ENCODE measurements at regions not wholly inside any gene's neighbourhood (a gene's known extent, or its start where the extent isn't known, plus 50 kb on each side); places are given as distances from the start of the nearest gene placed in this dataset.

- no peak for ATAC-seq
Measured at GRCh38 chr6:34616227-34616585, 60.1 kb upstream of the SPDEF start.

More at GRCh38 chr6:34616227-34616585, 60.1 kb upstream of the SPDEF start:
- Mint-ChIP-seq H3K27me3 (ENCODE audit: low read depth) (no peaks in the 10 kb centered on the region), H3K36me3 (no peaks in the 10 kb centered on the region), H3K4me1 (peaks cover 6% of the 10 kb centered on the region), H3K27ac (no peak overlapping the region), H3K9me3 (no peaks in the 10 kb centered on the region), H3K4me3 (no peak overlapping the region)
- TF ChIP-seq, protein P1, sequence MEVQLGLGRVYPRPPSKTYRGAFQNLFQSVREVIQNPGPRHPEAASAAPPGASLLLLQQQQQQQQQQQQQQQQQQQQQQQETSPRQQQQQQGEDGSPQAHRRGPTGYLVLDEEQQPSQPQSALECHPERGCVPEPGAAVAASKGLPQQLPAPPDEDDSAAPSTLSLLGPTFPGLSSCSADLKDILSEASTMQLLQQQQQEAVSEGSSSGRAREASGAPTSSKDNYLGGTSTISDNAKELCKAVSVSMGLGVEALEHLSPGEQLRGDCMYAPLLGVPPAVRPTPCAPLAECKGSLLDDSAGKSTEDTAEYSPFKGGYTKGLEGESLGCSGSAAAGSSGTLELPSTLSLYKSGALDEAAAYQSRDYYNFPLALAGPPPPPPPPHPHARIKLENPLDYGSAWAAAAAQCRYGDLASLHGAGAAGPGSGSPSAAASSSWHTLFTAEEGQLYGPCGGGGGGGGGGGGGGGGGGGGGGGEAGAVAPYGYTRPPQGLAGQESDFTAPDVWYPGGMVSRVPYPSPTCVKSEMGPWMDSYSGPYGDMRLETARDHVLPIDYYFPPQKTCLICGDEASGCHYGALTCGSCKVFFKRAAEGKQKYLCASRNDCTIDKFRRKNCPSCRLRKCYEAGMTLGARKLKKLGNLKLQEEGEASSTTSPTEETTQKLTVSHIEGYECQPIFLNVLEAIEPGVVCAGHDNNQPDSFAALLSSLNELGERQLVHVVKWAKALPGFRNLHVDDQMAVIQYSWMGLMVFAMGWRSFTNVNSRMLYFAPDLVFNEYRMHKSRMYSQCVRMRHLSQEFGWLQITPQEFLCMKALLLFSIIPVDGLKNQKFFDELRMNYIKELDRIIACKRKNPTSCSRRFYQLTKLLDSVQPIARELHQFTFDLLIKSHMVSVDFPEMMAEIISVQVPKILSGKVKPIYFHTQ (CRISPR knock-in tag; IDR thresholded peaks at IDR 0.05), result no peak
- TF ChIP-seq CDX4 (CRISPR knock-in tag; IDR thresholded peaks at IDR 0.05; ENCODE audit: borderline replicate concordance), result no peak
- TF ChIP-seq, protein P2, sequence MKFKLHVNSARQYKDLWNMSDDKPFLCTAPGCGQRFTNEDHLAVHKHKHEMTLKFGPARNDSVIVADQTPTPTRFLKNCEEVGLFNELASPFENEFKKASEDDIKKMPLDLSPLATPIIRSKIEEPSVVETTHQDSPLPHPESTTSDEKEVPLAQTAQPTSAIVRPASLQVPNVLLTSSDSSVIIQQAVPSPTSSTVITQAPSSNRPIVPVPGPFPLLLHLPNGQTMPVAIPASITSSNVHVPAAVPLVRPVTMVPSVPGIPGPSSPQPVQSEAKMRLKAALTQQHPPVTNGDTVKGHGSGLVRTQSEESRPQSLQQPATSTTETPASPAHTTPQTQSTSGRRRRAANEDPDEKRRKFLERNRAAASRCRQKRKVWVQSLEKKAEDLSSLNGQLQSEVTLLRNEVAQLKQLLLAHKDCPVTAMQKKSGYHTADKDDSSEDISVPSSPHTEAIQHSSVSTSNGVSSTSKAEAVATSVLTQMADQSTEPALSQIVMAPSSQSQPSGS (CRISPR knock-in tag; IDR thresholded peaks at IDR 0.05; ENCODE audit: borderline replicate concordance, low read depth), result no peak
- no peak for TF ChIP-seq NR3C1 (CRISPR knock-in tag; conservative IDR thresholded peaks at IDR 0.05; ENCODE audit: low read depth)
- TF ChIP-seq AFF4 (CRISPR knock-in tag; IDR thresholded peaks at IDR 0.05; ENCODE audit: borderline replicate concordance), result no peak
- no peak for TF ChIP-seq MAX (CRISPR knock-in tag; IDR thresholded peaks at IDR 0.05)
- TF ChIP-seq FOXK1 (CRISPR knock-in tag; IDR thresholded peaks at IDR 0.05), result no peak
- TF ChIP-seq MXD4 (CRISPR knock-in tag; IDR thresholded peaks at IDR 0.05; ENCODE audit: borderline replicate concordance), result no peak
- TF ChIP-seq, protein P3, sequence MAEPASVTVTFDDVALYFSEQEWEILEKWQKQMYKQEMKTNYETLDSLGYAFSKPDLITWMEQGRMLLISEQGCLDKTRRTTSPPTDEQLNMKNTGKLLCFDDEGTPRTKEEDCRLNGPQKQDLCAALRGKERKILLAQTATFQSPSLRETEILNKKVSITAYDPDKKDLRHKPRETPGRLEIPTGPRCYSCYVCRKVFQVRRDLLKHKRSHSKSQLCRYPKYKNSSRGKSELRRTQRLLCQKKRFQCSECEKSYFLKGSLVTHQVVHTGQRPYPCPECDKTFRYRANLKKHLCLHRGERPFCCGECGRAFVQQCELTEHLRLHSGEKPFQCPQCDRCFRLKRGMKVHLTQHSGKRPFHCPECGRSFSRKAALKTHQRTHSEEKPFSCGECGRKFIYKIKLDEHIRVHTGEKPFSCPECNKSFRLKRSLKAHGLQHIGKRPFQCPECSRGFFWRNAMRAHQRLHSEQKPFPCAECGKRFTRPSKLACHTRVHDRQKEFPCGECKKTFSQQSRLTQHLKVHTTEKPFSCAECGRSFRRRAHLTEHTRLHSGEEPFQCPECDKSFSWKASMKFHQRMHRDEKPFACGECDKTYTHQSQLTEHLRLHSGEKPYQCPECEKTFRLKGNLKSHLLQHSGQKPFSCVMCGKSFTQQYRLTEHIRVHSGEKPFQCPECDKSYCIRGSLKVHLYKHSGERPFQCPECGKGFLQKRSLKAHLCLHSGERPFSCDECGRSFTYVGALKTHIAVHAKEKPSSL (CRISPR knock-in tag; conservative IDR thresholded peaks at IDR 0.05), result no peak
- TF ChIP-seq SMAD4 (CRISPR knock-in tag; IDR thresholded peaks at IDR 0.05), result no peak
- TF ChIP-seq ZNF317 (CRISPR knock-in tag; IDR thresholded peaks at IDR 0.05; ENCODE audit: borderline replicate concordance, low read depth), result no peak
- TF ChIP-seq TEAD1 (CRISPR knock-in tag; IDR thresholded peaks at IDR 0.05), result no peak
- ChIA-PET CTCF (interaction anchor here (0.6 to 1.2 kb wide), 2 partner anchors 420 to 748 kb away, joined by 3 to 4 read pairs; no protein-coding TSS in a partner anchor), POLR2A (no interaction called here)
- no peak for DNase-seq (ENCODE audit: low spot score)

Data from WTC11 (cell line).